AG04450 (cell line): ENCODE measurements at regions not wholly inside any gene's neighbourhood (a gene's known extent, or its start where the extent isn't known, plus 50 kb on each side); places are given as distances from the start of the nearest gene placed in this dataset.

Experiments used
- CTCF ChIA-PET: fragments of 300-600, 350-600 bp; formaldehyde crosslinking; extraction: SDS; loops from one replicate; lab custom pipeline; 2022; ENCODE audit warnings: antibody characterized with exemption, inconsistent platforms; lab: Charles Lee
- POLR2A ChIA-PET: fragments of 350-600 bp; formaldehyde crosslinking; extraction: SDS; loops from one replicate; lab custom pipeline; 2021; ENCODE audit warnings: antibody characterized with exemption, inconsistent platforms; lab: Yijun Ruan, JAX
- DNase-seq: peaks from one replicate; pipeline ENCODE4 v3.0.0-alpha.2; 2011; ENCODE audit warnings: low read depth, low spot score
- H3K27ac ChIP-seq: one replicate; pipeline ENCODE4 v1.5.1; 2012; ENCODE audit warnings: low read depth, low read length, control low read depth
- H3K27me3 ChIP-seq: one replicate; pipeline ENCODE4 v1.6.0; 2012; ENCODE audit warnings: low read length; ENCODE audit not compliant: control insufficient read depth, insufficient read depth
- H3K4me3 ChIP-seq: 2 replicates; pipeline ENCODE4 v1.5.1; 2011; ENCODE audit warnings: mild to moderate bottlenecking, low read depth, low read length, control low read depth
- H3K9me3 ChIP-seq: 2 replicates; pipeline ENCODE4 v1.5.1; 2012; ENCODE audit warnings: low read length; ENCODE audit not compliant: control insufficient read depth, insufficient read depth
- CTCF ChIP-seq: IDR thresholded peaks from 2 replicates; pipeline ENCODE4 v1.5.1; 2011; ENCODE audit warnings: low read depth, low read length, control low read depth, inconsistent platforms

- no peak for DNase-seq
- Histone ChIP-seq H3K9me3 (no peaks in the 10 kb centered on the region), H3K27ac (no peak overlapping the region), H3K4me3 (no peak overlapping the region), H3K27me3 (no peaks in the 10 kb centered on the region)
- ChIA-PET POLR2A (no interaction called here), CTCF (no interaction called here)
- no peak for TF ChIP-seq CTCF
These were observed 212.8 kb upstream of the KLF12 start for GRCh38 chr13:74346960-74347359.

GRCh38 chr13:74338341-74338740, 204.1 kb upstream of the KLF12 start:
- no peak overlapping the region for H3K4me3 ChIP-seq
- no peaks in the 10 kb centered on the region for H3K27me3 ChIP-seq
- ChIA-PET CTCF (no interaction called here), POLR2A (no interaction called here)
- no peaks in the 10 kb centered on the region for H3K9me3 ChIP-seq
- no peak for TF ChIP-seq CTCF
- no peak overlapping the region for H3K27ac ChIP-seq
- DNase-seq = no peak

- no peak overlapping the region for H3K4me3 ChIP-seq
- ChIA-PET POLR2A (no interaction called here), CTCF (no interaction called here)
- DNase-seq = no peak
- no peaks in the 10 kb centered on the region for H3K9me3 ChIP-seq
- H3K27ac ChIP-seq = no peak overlapping the region
- no peak for TF ChIP-seq CTCF
- no peaks in the 10 kb centered on the region for H3K27me3 ChIP-seq
These were observed 202.3 kb upstream of the KLF12 start for GRCh38 chr13:74336546-74336945.

- TF ChIP-seq CTCF = no peak
- Histone ChIP-seq H3K27ac (no peak overlapping the region), H3K27me3 (no peaks in the 10 kb centered on the region), H3K4me3 (no peak overlapping the region), H3K9me3 (no peaks in the 10 kb centered on the region)
- no peak for DNase-seq
- ChIA-PET CTCF (no interaction called here), POLR2A (no interaction called here)
These were observed 201.2 kb upstream of the KLF12 start for GRCh38 chr13:74335370-74335769.

- Histone ChIP-seq H3K27me3 (no peaks in the 10 kb centered on the region), H3K27ac (no peak overlapping the region), H3K9me3 (no peaks in the 10 kb centered on the region), H3K4me3 (no peak overlapping the region)
- no peak for TF ChIP-seq CTCF
- no peak for DNase-seq
- POLR2A ChIA-PET = no interaction called here
- CTCF ChIA-PET = no interaction called here
These were observed 195.8 kb upstream of the KLF12 start for GRCh38 chr13:74329962-74330361.
